ENCODE measurements at regions not wholly inside any gene's neighbourhood (a gene's known extent, or its start where the extent isn't known, plus 50 kb on each side); places are given as distances from the start of the nearest gene placed in this dataset.

DNA sequence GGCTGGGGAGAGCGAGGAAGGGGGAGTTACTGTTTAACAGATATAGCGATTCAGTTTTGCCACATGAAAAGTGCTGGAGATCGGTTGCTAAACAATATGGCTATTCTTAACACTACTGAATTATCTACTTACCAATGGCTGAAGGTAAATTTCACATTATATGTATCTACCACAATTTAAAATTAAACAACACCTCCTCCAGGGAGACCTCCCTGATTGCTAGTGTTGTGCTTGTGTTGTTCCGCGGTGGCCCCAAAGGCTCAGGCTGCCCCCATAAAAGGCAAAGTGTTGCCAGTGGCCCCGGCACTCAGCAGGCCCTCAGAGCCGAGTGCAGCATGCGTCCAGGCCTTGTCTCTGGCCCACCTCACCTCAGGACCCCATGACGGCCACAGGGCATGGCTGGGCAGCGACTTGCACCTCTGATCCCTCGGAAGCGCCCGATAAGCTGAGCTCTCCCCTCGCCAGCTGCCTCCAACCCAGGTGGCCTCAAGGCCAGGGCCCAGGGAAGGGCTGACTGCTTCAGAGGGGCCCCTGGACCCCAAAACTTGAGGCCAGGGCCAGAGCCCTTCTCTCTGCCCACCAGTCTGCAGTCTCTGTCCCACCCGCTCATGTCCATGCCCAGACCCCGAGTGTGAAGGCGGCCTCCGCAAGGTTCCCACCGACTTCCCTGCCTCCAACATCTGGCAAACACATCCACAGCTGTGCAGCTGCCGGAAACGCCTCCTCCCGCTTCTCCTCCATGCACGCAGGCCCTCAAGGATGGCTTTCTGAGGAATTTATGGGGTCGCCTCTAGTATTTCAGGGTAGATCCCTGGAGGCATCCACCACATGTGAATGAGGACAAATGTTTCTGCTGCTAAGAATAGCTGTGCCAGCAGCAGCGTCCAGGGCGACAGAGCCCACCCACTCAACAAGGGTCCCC lies 60.0 kb downstream of the NCOR2 start:
- peaks cover 36% of the 10 kb centered on the region for H3K4me1 ChIP-seq (ENCODE audit: control insufficient read depth, insufficient read depth, low read length)
- no peaks in the 10 kb centered on the region for H3K36me3 Mint-ChIP-seq
- WGBS (ENCODE audit: insufficient coverage): 94% methylated on average over 26 of the region's 26 CpGs

DNA sequence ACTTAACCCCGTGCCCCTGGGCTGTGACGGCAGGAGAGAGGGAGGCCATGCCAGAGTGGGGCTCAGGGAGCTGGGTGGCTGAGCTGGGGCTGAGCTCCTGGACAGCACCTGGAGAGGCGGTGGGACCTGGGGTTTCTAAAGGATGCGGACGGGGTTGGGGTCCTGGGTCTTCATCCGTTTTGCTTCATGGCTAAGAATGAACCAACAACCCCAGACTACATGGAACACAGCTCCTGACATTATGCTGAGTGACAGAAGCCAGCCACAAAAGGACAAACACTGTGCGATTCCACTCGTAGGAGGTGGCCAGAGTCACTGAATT lies 60.6 kb downstream of the NCOR2 start:
- intact Hi-C loops (cut with micrococcal nuclease): no loop called here
- no peak for DNase-seq
- H3K27ac ChIP-seq (ENCODE audit: low read length): no peak overlapping the region
- H3K27ac Mint-ChIP-seq: peak overlapping the region in 1 of 2 donors; percentile 1
- no peaks in the 10 kb centered on the region for H3K36me3 Mint-ChIP-seq
- no peaks in the 10 kb centered on the region for H3K9me3 ChIP-seq (ENCODE audit: control insufficient read depth, insufficient read depth, low read length)
- H3K4me3 ChIP-seq (ENCODE audit: low read length): no peak overlapping the region
- no peak overlapping the region for H3K4me3 Mint-ChIP-seq
- no peaks in the 10 kb centered on the region for H3K27me3 ChIP-seq (ENCODE audit: control insufficient read depth, insufficient read depth, low read length)
- no peaks in the 10 kb centered on the region for H3K27me3 Mint-ChIP-seq (ENCODE audit: low read depth in 2 of 2)
- no peaks in the 10 kb centered on the region for H3K36me3 ChIP-seq (ENCODE audit: control insufficient read depth, insufficient read depth, low read length)
- peaks cover 36% of the 10 kb centered on the region for H3K4me1 ChIP-seq (ENCODE audit: control insufficient read depth, insufficient read depth, low read length)
- H3K9me3 Mint-ChIP-seq: no peaks in the 10 kb centered on the region
- H3K4me1 Mint-ChIP-seq: peaks cover 29 to 70% of the 10 kb centered on the region in 2 donors
- no peak for ATAC-seq
- TF ChIP-seq CTCF (IDR thresholded peaks at IDR 0.05): no peak
- 68% methylated on average over 8 of the region's 8 CpGs for WGBS (ENCODE audit: insufficient coverage)

More for the DNA sequence above, 60.0 kb downstream of the NCOR2 start:
- intact Hi-C loops (cut with micrococcal nuclease): no loop called here
- Histone ChIP-seq H3K9me3 (ENCODE audit: control insufficient read depth, insufficient read depth, low read length) (no peaks in the 10 kb centered on the region), H3K27me3 (ENCODE audit: control insufficient read depth, insufficient read depth, low read length) (no peaks in the 10 kb centered on the region), H3K4me3 (ENCODE audit: low read length) (no peak overlapping the region), H3K27ac (ENCODE audit: low read length) (no peak overlapping the region), H3K36me3 (ENCODE audit: control insufficient read depth, insufficient read depth, low read length) (no peaks in the 10 kb centered on the region)
- H3K27ac Mint-ChIP-seq: no peak overlapping the region
- peaks cover 29 to 69% of the 10 kb centered on the region in 2 donors for H3K4me1 Mint-ChIP-seq
- ATAC-seq (no peak), DNase-seq (no peak)
- no peaks in the 10 kb centered on the region for H3K9me3 Mint-ChIP-seq
- no peak overlapping the region for H3K4me3 Mint-ChIP-seq
- no peaks in the 10 kb centered on the region for H3K27me3 Mint-ChIP-seq (ENCODE audit: low read depth in 2 of 2)
- TF ChIP-seq CTCF (IDR thresholded peaks at IDR 0.05): no peak

DNA sequence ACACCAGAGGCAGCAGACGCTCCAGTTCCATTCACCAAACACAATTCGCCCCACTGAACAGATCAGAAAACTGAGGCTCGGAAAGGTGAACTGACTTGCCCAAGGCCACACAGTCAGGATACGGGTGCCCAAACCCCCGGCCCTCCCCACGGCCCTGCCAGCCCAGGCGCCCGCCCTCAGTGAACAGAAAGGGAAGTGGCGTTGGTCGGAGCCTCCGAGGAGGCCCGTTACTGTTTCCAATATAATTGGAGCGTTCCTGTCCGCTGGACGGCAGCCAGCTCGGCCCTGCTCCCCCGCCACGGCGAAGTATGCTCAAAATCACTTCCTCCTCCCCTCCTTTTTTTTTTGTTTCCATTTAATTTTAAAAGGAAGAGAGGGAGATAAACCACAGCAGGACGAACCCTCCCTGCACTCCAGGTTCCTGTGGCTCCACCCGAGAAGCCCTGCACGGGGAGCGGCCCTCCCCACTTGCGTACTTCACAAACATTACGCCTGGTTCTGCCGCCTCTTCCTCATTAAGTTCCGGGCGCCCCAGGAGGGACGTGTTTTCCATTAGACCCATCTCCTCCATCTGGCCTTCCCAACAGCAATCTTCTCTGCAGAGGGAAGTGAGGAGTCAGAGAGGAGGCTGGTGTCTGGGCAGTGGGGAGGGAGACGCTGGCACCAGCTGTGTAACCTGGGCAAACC lies 61.1 kb downstream of the NCOR2 start:
- H3K4me3 ChIP-seq (ENCODE audit: low read length): no peak overlapping the region
- no peaks in the 10 kb centered on the region for H3K9me3 ChIP-seq (ENCODE audit: control insufficient read depth, insufficient read depth, low read length)
- intact Hi-C loops (cut with micrococcal nuclease): no loop called here
- no peaks in the 10 kb centered on the region for H3K36me3 Mint-ChIP-seq
- no peak overlapping the region for H3K27ac ChIP-seq (ENCODE audit: low read length)
- no peak for ATAC-seq
- peaks cover 29 to 74% of the 10 kb centered on the region in 2 donors for H3K4me1 Mint-ChIP-seq
- WGBS (ENCODE audit: insufficient coverage): 43% methylated on average over 24 of the region's 30 CpGs
- H3K4me3 Mint-ChIP-seq: no peak overlapping the region
- peaks cover 36% of the 10 kb centered on the region for H3K4me1 ChIP-seq (ENCODE audit: control insufficient read depth, insufficient read depth, low read length)
- H3K9me3 Mint-ChIP-seq: no peaks in the 10 kb centered on the region
- no peak for DNase-seq
- TF ChIP-seq CTCF (IDR thresholded peaks at IDR 0.05): no peak
- peak overlapping the region in 1 of 2 donors; percentile 1 for H3K27ac Mint-ChIP-seq
- no peaks in the 10 kb centered on the region for H3K27me3 Mint-ChIP-seq (ENCODE audit: low read depth in 2 of 2)
- no peaks in the 10 kb centered on the region for H3K36me3 ChIP-seq (ENCODE audit: control insufficient read depth, insufficient read depth, low read length)
- H3K27me3 ChIP-seq (ENCODE audit: control insufficient read depth, insufficient read depth, low read length): no peaks in the 10 kb centered on the region
